Dermis microvascular lymphatic vessel endothelial cell (primary cell): ENCODE measurements at regions not wholly inside any gene's neighbourhood (a gene's known extent, or its start where the extent isn't known, plus 50 kb on each side); places are given as distances from the start of the nearest gene placed in this dataset.
A peak's percentile ranks its signal among the peaks of the same experiment; 100 is the strongest.

Source experiments
- DNase-seq, 2 donors: peaks; one replicate each; pipeline versions ENCODE4 v3.0.0 to v3.0.0-alpha.2; 2010; ENCODE audit warnings: low read depth in 2 of 2

GRCh38 chr17:51487947-51488346 is 227.6 kb downstream of the UTP18 start:
- DNase-seq: no peak

- no peak for DNase-seq
Measured at GRCh38 chr17:51491416-51491815, 231.1 kb downstream of the UTP18 start.

DNA sequence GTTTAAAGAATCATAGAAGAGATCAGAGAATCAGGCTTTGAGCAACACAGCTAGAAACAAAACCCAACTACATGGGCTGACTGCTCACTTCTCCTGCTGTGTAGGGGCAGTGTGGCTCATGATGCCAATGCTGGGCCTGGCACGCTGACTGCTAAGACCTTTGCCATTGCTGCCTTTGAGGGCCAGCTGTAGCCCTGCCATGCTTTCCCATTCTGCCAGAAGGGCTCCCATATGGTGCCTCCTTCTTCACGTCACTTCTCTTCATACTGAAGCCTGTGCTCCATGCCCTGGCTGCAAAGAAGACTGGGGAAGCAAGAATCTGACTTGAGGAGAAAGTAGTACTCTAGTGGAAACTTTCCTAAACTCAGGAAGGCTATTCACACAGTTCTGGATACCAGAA is 232.9 kb downstream of the UTP18 start:
- no peak for DNase-seq

- no peak for DNase-seq
Measured at GRCh38 chr17:51496378-51496777, 236.0 kb downstream of the UTP18 start.

DNA sequence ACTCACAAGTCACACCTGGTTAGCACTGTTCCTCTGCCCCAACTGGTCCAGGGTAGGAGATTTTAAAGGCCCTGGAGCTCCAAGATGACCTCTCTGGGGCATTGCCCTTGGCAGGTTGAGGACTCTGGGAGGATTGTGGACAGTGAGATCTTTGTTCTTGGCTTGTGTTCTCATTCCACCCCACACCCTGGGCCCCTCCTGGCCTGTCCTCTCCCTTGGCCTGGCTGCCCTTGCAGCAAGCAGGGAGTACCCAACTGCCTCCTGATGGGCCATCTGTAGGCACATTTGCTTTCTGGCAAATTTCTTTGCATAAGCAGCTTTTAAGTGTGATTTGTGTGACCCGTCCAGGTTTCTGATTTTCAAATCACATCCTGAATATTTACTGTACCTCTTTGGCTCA is 239.6 kb downstream of the UTP18 start:
- no peak for DNase-seq

- no peak for DNase-seq
Measured at GRCh38 chr17:51500454-51500853, 240.1 kb downstream of the UTP18 start.

GRCh38 chr17:51505450-51505849 is 245.1 kb downstream of the UTP18 start:
- DNase-seq: no peak

DNA sequence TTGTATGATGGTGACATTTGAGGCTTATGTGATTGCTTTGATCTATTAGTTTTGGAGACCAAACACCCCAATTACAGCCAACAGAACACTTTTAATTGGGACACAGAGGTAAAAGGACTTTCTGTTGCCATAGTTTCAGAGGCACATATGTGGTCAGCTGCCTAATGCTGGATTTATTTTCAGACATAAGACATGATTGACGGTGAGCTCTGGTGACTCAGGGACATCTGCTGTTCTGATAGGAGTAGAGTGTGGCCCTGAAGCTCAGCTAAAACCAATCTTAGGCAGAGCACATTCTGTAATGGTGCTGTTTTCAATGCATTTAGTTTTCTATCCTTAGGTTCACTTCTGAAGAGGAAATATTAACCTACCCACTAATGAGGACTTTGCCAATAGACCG is 247.1 kb downstream of the UTP18 start:
- DNase-seq: no peak

DNA sequence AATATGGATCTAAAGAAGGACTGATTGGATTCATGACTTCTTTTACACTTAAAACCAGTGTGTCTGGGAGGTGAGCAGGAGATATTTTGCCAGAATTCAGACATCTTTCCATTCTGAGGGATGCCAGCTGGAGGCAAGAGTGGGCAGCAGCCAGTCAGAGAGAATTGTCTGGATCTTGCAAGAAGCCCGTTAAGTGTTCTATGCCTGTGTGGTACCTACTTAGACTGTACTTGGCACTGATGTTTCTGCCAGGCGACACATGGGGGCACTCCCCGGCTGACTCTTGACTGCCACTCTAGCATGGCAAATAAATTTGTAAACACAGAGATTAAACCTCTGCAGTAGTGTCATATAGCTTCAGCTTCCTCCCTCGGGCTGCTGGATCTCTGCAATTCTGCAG is 247.7 kb downstream of the UTP18 start:
- no peak for DNase-seq

DNA sequence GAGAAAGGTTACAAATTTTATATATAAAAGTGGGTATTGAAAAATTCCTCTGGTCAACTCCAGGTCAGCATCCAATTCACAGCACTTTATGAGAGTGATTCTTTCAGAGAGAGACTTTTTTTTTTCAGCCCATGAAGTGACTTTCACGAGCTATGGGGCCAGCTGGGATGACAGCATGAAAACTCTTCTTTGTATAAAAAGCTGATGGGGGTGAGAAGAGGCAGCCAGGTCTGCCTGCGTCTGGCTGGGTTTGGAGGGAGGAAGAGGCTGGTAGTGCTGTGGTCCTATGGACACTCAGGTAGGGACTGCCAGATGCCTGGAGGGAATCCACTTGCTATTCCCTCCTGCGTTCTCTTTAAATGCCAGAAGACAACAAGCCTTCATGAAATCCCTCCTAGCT is 250.6 kb downstream of the UTP18 start:
- DNase-seq: no peak

DNA sequence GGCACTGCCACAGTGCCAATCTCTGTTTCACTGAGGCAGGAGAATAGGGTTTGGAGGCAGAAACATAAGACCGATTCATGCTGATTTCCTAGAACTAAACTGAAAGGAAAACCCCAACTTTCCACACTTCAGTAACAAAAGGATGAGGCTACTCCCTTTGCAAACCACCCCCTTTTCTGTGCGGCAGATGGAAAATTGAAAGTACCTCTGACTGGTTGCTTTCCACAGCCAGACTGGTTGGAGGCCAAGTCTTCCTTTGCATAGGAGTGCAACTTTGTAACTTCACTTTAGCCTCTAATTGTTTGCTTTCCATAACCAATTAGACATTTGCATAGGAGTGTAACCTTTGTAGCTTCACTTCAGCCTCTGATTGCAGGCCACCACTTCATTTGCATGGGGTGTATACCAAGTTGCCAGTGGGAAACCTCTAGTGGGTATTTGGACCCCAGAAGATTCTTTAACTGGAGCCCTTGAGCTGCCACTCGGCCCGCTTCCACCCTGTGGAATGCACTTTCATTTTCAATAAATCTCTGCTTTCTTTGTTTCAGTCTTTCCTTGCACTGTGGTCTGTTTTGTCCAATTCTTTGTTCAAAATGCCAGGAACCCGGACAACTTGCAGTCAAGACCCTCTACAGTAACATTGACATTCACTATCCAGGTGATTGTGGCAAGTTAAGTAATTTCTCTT is 252.0 kb downstream of the UTP18 start:
- DNase-seq: no peak

- no peak for DNase-seq
Measured at GRCh38 chr17:51516924-51517323, 256.6 kb downstream of the UTP18 start.

DNA sequence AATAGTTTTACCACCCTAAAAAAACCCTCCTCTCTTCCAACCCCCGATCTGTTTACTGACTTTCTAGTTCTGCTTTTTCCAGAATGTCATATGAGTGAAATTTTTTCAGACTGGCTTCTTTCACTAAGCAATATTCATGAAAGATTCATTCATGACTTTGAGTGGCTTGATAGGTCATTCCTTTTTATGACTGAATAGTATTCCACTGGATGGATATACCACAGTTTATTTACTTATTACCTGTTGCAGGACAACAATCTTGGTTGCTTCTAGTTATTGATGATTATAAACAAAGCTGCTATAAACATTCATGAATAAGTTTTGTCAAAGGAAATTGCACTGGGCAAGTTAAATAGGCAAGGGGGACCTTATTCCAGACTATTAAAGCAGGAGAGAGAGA is 264.2 kb downstream of the UTP18 start:
- no peak for DNase-seq

DNA sequence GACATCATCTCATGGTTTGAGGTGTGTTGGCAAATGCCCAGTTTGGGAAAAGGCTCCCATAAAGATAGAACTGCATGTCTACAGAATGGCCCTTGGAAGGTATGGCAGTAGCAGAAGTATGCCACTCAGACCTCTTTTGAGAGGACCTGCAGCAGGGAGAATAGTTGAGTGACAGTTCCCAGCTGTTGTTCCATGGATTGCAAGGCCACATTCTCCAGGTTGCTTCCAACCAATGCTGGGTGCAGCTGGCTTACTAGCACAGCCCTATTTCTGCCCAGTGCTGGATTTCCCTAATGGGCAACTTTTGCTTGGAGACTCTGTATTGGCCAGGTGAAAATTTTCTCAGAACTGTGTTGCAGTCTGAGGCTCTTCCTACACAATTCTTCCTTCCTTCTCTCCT is 266.2 kb downstream of the UTP18 start:
- no peak for DNase-seq

DNA sequence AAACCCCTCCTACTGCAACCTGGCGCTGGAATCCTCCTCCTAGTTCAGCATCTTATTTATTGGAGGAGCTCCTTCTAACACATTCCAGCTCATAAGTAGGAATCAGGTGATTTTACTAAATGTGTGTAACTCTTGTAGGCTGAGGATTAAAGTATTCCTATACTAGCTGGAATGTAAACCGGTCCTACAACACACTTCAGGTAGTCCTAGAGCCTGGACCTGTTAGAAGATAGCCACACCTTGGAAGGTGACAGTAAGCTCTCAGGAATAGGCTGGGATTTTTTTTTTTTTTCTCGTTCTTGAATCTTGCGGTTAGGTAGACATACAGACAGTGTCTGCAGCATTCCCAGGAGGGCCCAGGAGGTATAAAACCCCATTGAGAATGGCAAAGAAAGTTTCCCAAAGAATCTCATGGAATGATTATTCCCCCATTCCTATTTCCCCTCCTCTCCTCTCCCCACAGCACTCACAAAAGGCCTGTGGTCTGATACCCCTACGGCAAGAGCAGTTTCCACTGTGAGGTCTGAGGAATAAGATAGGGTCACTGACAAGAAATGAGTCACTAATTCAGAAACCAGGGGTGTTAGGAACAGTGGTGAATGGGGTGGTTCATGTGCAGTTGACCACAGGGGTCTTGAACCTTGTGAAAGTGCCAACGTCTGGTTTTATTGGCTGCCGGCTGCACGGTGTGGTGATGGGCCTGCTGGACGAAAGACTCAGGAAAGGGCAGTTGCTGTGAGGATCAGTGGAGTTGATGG is 267.1 kb downstream of the UTP18 start:
- DNase-seq: no peak

DNA sequence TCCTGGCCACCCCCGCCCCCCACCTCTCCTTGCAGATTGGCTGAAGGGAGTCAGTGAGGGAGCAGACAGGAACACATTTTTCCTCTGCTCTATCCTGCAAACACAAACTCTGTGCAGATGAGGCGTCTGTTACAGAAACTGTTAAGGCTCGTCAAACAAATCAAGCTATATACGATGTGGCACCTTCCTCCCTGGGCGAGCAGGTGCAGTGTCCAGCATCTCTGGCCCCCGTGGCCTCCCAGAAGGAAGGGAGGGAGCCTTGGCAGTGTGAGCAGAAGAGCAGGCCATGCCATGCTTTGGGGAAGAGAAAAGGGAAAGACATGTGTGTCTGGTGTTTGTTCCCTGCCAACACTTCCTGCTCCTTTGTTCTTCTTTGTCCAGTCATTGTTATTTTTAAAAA is 267.8 kb downstream of the UTP18 start:
- no peak for DNase-seq

DNA sequence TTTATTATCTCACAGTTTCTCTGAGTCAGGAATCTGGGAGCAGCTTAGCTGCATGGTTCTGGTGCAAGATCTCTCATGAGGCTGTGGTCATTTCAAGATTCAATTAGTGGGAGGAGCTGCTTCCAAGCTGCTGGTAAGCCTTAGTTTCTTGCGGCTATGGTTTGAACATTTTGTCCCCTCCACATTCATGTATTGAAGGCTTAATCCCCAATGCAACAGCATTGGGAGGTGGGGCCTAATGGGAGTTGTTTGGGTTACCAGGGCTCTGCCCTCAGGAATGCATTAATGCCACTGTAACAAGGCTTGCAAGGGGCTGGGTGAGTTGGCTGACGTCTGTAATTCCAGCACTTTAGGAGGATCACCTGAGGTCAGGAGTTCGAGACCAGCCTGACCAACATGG is 272.9 kb downstream of the UTP18 start:
- no peak for DNase-seq

DNA sequence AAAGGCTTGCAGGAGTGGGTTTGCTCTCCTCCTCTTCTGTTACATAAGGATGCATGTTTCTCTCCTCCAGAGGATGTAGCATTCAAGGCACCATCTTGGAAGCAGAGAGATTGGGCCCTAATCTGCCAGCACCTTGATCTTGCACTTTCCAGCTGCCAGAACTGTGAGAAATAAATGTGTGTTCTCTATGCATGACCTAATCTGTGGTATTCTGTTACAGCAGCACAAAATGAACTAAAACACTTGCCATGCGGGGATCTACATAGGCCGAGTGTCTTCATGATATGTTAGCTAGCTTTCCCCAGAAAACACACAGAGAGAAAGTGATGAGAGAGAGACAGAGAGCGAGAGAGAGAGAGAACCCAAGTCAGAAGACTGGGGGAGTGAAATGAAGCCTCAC is 273.5 kb downstream of the UTP18 start:
- DNase-seq: no peak

DNA sequence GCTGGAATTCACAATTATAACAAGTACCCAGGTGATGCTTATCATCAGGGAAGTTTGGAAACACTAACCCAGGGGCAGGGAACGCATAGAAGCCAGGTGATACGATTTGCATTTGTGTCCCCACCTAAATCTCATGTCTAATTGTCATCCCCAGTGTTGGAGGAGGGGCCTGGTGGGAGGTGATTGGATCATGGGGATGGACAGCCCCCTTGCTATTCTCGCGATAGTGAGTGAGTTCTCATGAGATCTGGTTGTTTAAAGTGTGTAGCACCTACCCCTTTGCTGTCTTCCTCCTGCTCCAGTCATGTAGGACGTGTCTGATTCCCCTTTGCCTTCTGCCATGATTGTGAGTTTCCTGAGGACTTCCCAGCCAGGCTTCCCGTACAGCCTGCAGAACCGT is 276.3 kb downstream of the UTP18 start:
- DNase-seq: no peak

DNA sequence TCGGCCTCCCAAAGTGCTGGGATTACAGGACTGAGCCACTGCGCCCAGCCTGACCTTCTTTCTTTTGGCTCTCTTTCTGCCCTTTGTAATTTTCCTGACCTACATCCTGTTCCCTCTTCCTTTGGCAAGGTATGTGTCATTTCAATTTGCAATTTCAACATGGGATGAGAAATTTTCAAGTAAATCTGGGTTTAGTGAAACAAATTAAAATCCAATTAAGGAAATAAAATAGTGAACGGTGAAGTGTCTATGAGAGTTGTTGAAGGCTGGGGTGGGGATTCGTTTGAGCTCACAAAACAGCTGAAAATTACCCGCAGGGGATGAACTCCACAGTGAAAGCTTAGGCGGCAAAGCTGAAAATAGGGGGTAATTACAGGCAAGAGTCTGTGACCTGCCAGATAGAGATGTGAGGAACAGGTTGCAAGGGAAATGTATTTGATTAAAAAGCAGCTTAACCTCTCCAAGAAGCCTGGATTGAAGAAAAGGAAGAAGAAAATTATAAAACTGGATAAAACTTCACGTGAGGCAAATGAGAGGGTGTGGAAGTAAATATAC is 277.7 kb downstream of the UTP18 start:
- peak in 1 of 2 donors; percentile 2 for DNase-seq

DNA sequence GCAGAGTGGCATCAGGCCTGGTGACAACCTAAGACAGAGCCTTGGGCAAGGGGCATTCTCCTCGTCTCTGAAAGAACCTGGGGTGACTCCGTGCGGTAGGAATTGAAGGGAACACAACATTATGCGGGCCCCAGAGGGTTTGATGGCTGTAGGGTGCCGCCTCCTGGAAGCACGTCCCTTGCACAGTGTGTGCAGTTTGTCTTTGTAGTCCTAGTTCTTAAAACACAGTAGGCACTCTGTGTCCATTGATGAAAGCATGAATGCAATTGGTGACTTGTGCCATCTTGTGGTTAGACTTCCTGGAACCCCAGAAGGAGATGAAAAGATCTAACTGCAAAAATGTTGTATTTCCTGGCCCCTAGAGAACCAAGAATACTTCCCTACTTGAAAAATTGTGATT is 279.8 kb downstream of the UTP18 start:
- no peak for DNase-seq

GRCh38 chr17:51541215-51541614 is 280.9 kb downstream of the UTP18 start:
- no peak for DNase-seq

- no peak for DNase-seq
Measured at GRCh38 chr17:51546114-51546513, 285.8 kb downstream of the UTP18 start.
